Fibroblast of villous mesenchyme (primary cell): ENCODE measurements at regions not wholly inside any gene's neighbourhood (a gene's known extent, or its start where the extent isn't known, plus 50 kb on each side); places are given as distances from the start of the nearest gene placed in this dataset.

ENCODE experiments used
- DNase-seq: peaks from one replicate; pipeline ENCODE4 v3.0.0-alpha.2; 2010; ENCODE audit warnings: low read depth
- H3K4me3 ChIP-seq: 2 replicates; pipeline ENCODE4 v1.5.1; 2011; ENCODE audit warnings: low read depth, mild to moderate bottlenecking, low read length
- CTCF ChIP-seq: IDR thresholded peaks from 2 replicates; pipeline ENCODE4 v1.5.1; 2012; ENCODE audit warnings: low read depth, mild to moderate bottlenecking, low read length; ENCODE audit not compliant: insufficient read depth

- DNase-seq: no peak
- H3K4me3 ChIP-seq: no peak overlapping the region
- TF ChIP-seq CTCF: no peak
Measured at GRCh38 chr5:152187668-152188067, 217.4 kb downstream of the NMUR2 start.

GRCh38 chr5:152185547-152186245, 219.4 kb downstream of the NMUR2 start:
- no peak for TF ChIP-seq CTCF
- no peak for DNase-seq
- H3K4me3 ChIP-seq: no peak overlapping the region

- no peak for DNase-seq
- no peak overlapping the region for H3K4me3 ChIP-seq
- TF ChIP-seq CTCF: no peak
Measured at GRCh38 chr5:152184266-152184665, 220.8 kb downstream of the NMUR2 start.

GRCh38 chr5:152181461-152181860, 223.6 kb downstream of the NMUR2 start:
- TF ChIP-seq CTCF: no peak
- no peak for DNase-seq
- H3K4me3 ChIP-seq: no peak overlapping the region

GRCh38 chr5:152178350-152178699, 226.8 kb downstream of the NMUR2 start:
- no peak for TF ChIP-seq CTCF
- no peak for DNase-seq
- no peak overlapping the region for H3K4me3 ChIP-seq

GRCh38 chr5:152177626-152178349, 227.3 kb downstream of the NMUR2 start:
- DNase-seq: no peak
- TF ChIP-seq CTCF: no peak
- H3K4me3 ChIP-seq: no peak overlapping the region
